Stimulated activated CD8-positive, alpha-beta memory T cell treated with anti-CD3 and anti-CD28 coated beads, Interleukin-4, amount 100 ng/mL, for 48 hours (primary cell): ENCODE measurements at regions not wholly inside any gene's neighbourhood (a gene's known extent, or its start where the extent isn't known, plus 50 kb on each side); places are given as distances from the start of the nearest gene placed in this dataset.

Experiments
- DNase-seq: peaks from one replicate; pipeline ENCODE4 v3.0.0-alpha.2; 2020

GRCh38 chr5:57332361-57332760, 150.2 kb downstream of the ACTBL2 start:
- DNase-seq: no peak

DNA sequence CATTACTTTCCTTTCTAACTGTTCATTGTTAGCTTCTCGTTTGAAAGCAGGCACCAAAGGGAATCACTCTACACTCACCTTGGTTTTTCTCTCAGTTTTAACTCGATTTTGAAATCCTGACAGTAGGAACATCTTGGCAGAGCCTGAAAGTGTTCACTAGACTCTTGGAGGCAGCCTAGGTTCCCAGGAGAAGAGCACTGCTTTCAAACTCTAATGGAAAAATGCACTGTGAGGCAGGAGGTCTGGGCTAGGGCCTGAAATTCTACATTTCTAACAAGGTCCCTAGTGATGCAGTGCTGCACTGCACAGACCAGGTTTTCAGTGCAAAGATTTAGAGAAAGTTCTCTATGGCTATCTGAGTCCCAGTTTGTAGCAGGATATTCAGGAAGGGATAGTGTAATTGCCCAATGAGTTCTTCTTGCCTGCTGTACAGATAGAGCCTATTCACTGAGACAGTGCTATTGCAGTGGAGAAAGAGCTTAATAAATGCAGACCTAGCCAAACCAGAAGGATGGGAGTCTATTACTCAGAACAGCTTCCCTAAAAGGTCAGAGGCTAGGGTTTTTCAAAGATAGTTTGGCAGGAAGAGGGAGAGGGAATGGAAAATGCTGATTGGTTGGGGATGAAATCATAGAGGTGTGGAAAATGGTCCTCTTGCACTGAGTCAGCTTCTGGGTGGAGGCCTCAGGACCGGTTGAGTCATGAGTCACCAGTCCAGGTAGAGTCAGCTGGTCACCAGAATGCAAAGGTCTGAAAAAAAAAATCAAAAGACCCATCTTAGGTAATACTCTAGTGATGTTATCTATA, 153.9 kb downstream of the GPBP1 start:
- no peak for DNase-seq

DNA sequence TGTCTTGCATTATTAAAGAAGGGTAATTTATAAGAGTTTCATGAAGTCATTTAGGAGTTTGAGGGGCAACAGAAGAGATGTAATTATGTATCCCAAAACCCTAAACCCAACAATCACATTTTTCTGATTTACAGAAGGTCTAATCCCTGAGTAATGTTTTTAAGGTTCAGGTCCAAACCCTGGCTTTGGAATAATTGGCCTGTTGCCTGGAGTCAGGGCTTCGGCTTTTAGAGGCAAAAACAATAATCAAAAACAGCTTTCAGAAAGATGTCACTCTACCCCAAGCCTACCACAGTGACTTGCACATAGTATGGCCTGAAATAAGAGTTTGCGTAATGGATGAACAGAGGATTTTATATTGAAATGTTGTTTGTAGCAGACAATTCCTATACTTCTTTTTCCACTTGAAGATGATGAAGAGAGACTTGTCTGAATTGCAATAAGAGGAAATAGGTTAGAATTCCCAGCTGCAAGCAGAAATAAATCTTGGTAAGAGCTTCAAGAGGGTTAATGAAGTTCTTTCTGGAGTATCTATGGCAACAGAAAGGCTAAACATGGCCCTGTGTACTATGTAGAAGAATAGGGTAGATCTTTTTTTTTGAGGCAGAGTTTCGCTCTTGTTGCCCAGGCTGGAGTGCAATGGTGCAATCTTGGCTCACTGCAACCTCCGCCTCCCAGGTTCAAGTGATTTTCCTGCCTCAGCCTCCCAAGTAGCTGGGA, 152.0 kb downstream of the GPBP1 start:
- no peak for DNase-seq

DNA sequence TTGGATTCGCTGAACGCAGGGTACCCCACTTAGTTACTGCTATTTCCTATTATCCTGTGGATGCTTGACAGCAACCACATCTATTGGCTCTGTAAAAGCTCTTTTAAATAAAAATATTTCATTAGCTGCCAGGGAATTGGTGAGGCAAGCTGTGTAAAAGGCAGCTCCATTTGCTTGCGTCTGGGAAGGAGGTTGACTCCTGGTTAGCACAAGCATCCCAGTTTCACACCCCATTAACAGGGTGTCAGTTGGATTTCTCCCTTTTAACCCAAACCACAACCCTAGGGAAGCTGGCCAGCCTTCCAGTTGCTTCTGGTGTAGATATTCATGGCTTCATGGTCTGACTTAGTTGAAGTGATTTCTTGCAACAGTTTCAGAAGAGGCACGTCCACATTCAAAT, 151.0 kb downstream of the GPBP1 start:
- DNase-seq: no peak

GRCh38 chr5:57324181-57324580, 150.3 kb downstream of the GPBP1 start:
- DNase-seq: no peak

GRCh38 chr5:57320582-57320981, 146.7 kb downstream of the GPBP1 start:
- no peak for DNase-seq

GRCh38 chr5:57319628-57320027, 145.8 kb downstream of the GPBP1 start:
- no peak for DNase-seq

DNA sequence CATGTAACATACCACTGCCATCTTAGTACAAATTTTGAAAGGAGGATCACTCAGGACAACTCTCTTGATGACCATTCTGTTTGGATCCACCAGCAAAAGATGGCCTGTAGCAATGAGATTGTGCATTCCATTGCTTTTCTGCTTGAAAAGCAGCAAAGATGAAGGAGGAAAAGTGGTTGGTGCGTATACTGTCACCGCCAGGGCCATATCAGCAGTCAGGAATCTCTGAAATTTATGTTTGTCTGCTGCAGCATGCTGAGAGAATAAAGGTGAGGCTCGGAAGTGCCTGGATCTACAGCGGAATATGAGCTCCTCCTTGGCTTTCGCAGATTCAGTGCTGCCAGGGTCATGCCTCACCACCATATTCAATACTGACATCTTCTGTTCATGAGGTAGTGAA, 144.4 kb downstream of the GPBP1 start:
- DNase-seq: no peak

DNA sequence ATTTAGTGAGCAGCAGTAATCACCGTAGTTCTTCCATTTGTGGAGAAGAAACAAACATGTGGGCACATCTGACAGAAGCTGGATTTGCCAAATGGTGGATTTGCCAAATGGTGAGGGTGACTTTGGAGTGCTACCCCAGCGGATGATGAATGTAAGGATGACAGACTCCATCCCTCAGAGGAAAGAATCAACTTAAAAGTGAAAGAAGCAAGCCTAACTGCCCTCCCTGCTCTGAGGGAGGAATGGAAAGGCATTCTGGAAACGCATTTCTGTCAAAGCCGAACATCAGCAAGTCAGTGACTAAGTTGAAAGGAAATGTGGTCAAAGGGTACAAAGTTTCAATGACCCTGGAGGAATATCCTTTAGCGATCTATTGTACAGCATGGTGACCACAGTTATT, 143.5 kb downstream of the GPBP1 start:
- no peak for DNase-seq

GRCh38 chr5:57316798-57317327, 143.0 kb downstream of the GPBP1 start:
- DNase-seq: no peak

DNA sequence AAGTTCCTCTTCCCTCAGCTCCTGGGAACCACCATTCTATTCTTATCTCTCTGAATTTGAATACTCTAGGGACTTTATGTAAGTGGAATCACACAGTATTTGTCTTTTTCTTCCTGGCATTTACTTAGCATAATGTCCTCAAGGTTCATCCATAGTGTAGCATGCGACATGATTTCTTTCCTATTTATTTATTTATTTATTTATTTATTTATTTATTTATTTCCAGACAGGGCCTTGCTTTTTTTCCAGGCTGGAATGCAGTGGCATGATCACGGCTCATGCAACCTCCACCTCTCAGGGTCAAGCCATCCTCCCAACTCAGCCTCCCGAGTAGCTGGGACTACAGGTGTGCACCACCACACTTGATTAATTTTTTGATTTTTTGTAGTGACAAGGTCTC, 142.1 kb downstream of the GPBP1 start:
- DNase-seq: no peak
